Esophagus squamous epithelium (tissue), 5 donors: ENCODE measurements at regions not wholly inside any gene's neighbourhood (a gene's known extent, or its start where the extent isn't known, plus 50 kb on each side); places are given as distances from the start of the nearest gene placed in this dataset.

Experiments
- DNase-seq: peaks from one replicate; lab custom pipeline; 2025; lab: John Stamatoyannopoulos, UW
- H3K27ac ChIP-seq, 4 donors: fragments of 200-600 bp; sonication (generic); one replicate each; pipeline ENCODE4 v1.5.1; 2016 to 2019; ENCODE audit warnings: mild to moderate bottlenecking in 1 of 4
- H3K27me3 ChIP-seq, 4 donors: fragments of 200-600 bp; sonication (generic); 1 replicate in 3 of 4; 2 replicates in 1 of 4; pipeline versions ENCODE4 v1.5.1 to v1.6.0; 2017 to 2021; ENCODE audit warnings: antibody characterized with exemption in 1 of 4
- H3K36me3 ChIP-seq, 3 donors: fragments of 200-600 bp; sonication (generic); one replicate each; pipeline ENCODE4 v1.5.1; 2016 to 2019
- H3K4me1 ChIP-seq, 3 donors: fragments of 200-600 bp; sonication (generic); one replicate each; pipeline ENCODE4 v1.5.1; 2017 to 2019
- H3K4me3 ChIP-seq, 4 donors: fragments of 200-600 bp; sonication (generic); 1 replicate in 3 of 4; 2 replicates in 1 of 4; pipeline ENCODE4 v1.5.1; 2016 to 2019; ENCODE audit warnings: mild to moderate bottlenecking in 2 of 4, moderate library complexity in 1 of 4
- H3K9me3 ChIP-seq, 3 donors: fragments of 200-600 bp; sonication (generic); one replicate each; pipeline ENCODE4 v1.5.1; 2016 to 2019
- CTCF ChIP-seq, 6 experiments: fragments of 450-650 bp in 4 of 6; fragments of 200-600 bp in 2 of 6; sonication (generic) in 2 of 6; IDR thresholded peaks; one replicate each; pipeline ENCODE4 v1.5.1; 2016 to 2019; ENCODE audit warnings: antibody characterized with exemption in 6 of 6, mild to moderate bottlenecking in 4 of 6, moderate library complexity in 4 of 6
- POLR2A ChIP-seq, 4 donors: fragments of 450-650 bp; IDR thresholded peaks; one replicate each; pipeline ENCODE4 v1.6.1; 2017; ENCODE audit warnings: antibody characterized with exemption in 4 of 4, mild to moderate bottlenecking in 4 of 4, moderate library complexity in 3 of 4
- WGBS, 2 donors: methylation state at CpG; one replicate each; pipeline ENCODE4 v1.1.5; 2018; 5-methylcytosine and 5-hydroxymethylcytosine counted together
- intact Hi-C: fragments of 100-400 bp; cut with DNase I; formaldehyde crosslinking; loops from one replicate; pipeline ENCODE4 v1.15.0; 2022
- donor health status: DM: yes; HTN: yes; CAD: no.

GRCh38 chr13:82565201-82565600, 1317.1 kb downstream of the SLITRK1 start:
- no peaks in the 10 kb centered on the region for H3K4me1 ChIP-seq
- no peak overlapping the region for H3K4me3 ChIP-seq
- DNase-seq: no peak
- intact Hi-C loops: no loop called here
- H3K9me3 ChIP-seq: no peaks in the 10 kb centered on the region
- H3K36me3 ChIP-seq: no peaks in the 10 kb centered on the region
- no peak overlapping the region for H3K27ac ChIP-seq
- 77 to 85% methylated on average over 7 of the region's 7 CpGs for WGBS, 2 donors
- TF ChIP-seq CTCF (IDR thresholded peaks at IDR 0.05): no peak
- TF ChIP-seq POLR2A (IDR thresholded peaks at IDR 0.05): no peak
- no peaks in the 10 kb centered on the region for H3K27me3 ChIP-seq

- Histone ChIP-seq H3K9me3 (no peaks in the 10 kb centered on the region), H3K4me1 (no peaks in the 10 kb centered on the region), H3K4me3 (no peak overlapping the region), H3K27ac (no peak overlapping the region), H3K36me3 (no peaks in the 10 kb centered on the region), H3K27me3 (no peaks in the 10 kb centered on the region)
- intact Hi-C loops: no loop called here
- DNase-seq: no peak
- TF ChIP-seq POLR2A (IDR thresholded peaks at IDR 0.05): no peak
- TF ChIP-seq CTCF (IDR thresholded peaks at IDR 0.05): no peak
- WGBS, 2 donors: 65 to 77% methylated on average over 1 of the region's 1 CpG
These were observed 1321.4 kb downstream of the SLITRK1 start for GRCh38 chr13:82560889-82561288.

- Histone ChIP-seq H3K27me3 (no peaks in the 10 kb centered on the region), H3K4me1 (no peaks in the 10 kb centered on the region), H3K27ac (no peak overlapping the region), H3K9me3 (no peaks in the 10 kb centered on the region), H3K36me3 (no peaks in the 10 kb centered on the region), H3K4me3 (no peak overlapping the region)
- intact Hi-C loops: no loop called here
- DNase-seq: no peak
- 3 to 36% methylated on average over 1 of the region's 1 CpG for WGBS, 2 donors
- no peak for TF ChIP-seq POLR2A (IDR thresholded peaks at IDR 0.05)
- no peak for TF ChIP-seq CTCF (IDR thresholded peaks at IDR 0.05)
These were observed 1359.4 kb downstream of the SLITRK1 start for GRCh38 chr13:82522872-82523271.

GRCh38 chr13:82506805-82507414, 1375.4 kb downstream of the SLITRK1 start:
- Histone ChIP-seq H3K4me1 (no peaks in the 10 kb centered on the region), H3K36me3 (no peaks in the 10 kb centered on the region), H3K27me3 (no peaks in the 10 kb centered on the region), H3K9me3 (no peaks in the 10 kb centered on the region), H3K27ac (no peak overlapping the region), H3K4me3 (no peak overlapping the region)
- intact Hi-C loops: no loop called here
- TF ChIP-seq POLR2A (IDR thresholded peaks at IDR 0.05): no peak
- no peak for TF ChIP-seq CTCF (IDR thresholded peaks at IDR 0.05)
- WGBS, 2 donors: 40 to 55% methylated on average over 1 of the region's 1 CpG
- no peak for DNase-seq

GRCh38 chr13:82501834-82502233, 1380.4 kb downstream of the SLITRK1 start:
- no peak for DNase-seq
- Histone ChIP-seq H3K4me1 (no peaks in the 10 kb centered on the region), H3K27ac (no peak overlapping the region), H3K9me3 (no peaks in the 10 kb centered on the region), H3K27me3 (no peaks in the 10 kb centered on the region), H3K4me3 (no peak overlapping the region), H3K36me3 (no peaks in the 10 kb centered on the region)
- intact Hi-C loops: no loop called here
- TF ChIP-seq POLR2A (IDR thresholded peaks at IDR 0.05) (no peak), CTCF (IDR thresholded peaks at IDR 0.05) (no peak)
